HCT116 (cell line): ENCODE measurements at regions not wholly inside any gene's neighbourhood (a gene's known extent, or its start where the extent isn't known, plus 50 kb on each side); places are given as distances from the start of the nearest gene placed in this dataset.

Experiments used
- ATAC-seq: fragments of 200-7000 bp; cut with Tn5 transposase; 2 replicates; pipeline ENCODE4 v1.9.1; 2020; ENCODE audit warnings: mild to moderate bottlenecking, moderate library complexity
- BruUV-seq: library from RNA; stranded (reverse); fragments of 400-500 nt; replicated peaks from 2 replicates; lab custom pipeline; 2021; lab: Mats Ljungman, UMichigan
- CTCF ChIA-PET: fragments of 300-600 bp; sonication (Branson Sonifier 250); formaldehyde crosslinking; loops from one replicate; lab custom pipeline; 2021; ENCODE audit warnings: antibody characterized with exemption; lab: Charles Lee
- POLR2A ChIA-PET: fragments of 300-600, 350-600 bp; sonication (Branson Sonifier 250); formaldehyde crosslinking; loops from one replicate; lab custom pipeline; 2021; ENCODE audit warnings: antibody characterized with exemption; lab: Charles Lee
- RAD21 ChIA-PET, 2 experiments: fragments of 300-600 bp; sonication (Branson Sonifier 250); formaldehyde crosslinking; loops; one replicate each; lab custom pipeline; 2023; ENCODE audit warnings: low total read pairs in 2 of 2; ENCODE audit not compliant: uncharacterized antibody in 2 of 2, unreplicated experiment in 2 of 2, low non-redundant PET in 1 of 2; lab: Charles Lee
- DNase-seq: peaks from one replicate; pipeline ENCODE4 v3.0.0-alpha.2; 2010; ENCODE audit warnings: low read depth, low spot score
- H2AFZ ChIP-seq: fragments of 200-600 bp; shearing (Covaris generic), sonication (generic); 2 replicates; pipeline ENCODE4 v1.6.1; 2017; ENCODE audit warnings: low read depth, mixed run types, mixed read lengths, antibody characterized with exemption, low read length; ENCODE audit not compliant: poor library complexity, severe bottlenecking
- H3K27ac ChIP-seq: 2 replicates; pipeline ENCODE4 v1.5.1; 2012; ENCODE audit warnings: low read depth, low read length
- H3K27me3 ChIP-seq: fragments of 200-600 bp; sonication (generic); 2 replicates; pipeline ENCODE4 v1.6.1; 2016; ENCODE audit warnings: mixed run types, low read length, mixed read lengths; ENCODE audit not compliant: insufficient read depth
- H3K36me3 ChIP-seq, 2 experiments: fragments of 200-500 bp in 1 of 2; fragments of 200-600 bp in 1 of 2; sonication (Bioruptor generic) in 1 of 2; sonication (generic) in 1 of 2; 2 replicates each; pipeline versions ENCODE4 v1.5.1 to v1.6.1; 2014 to 2016; ENCODE audit warnings: low read length in 2 of 2, inconsistent platforms in 1 of 2, mixed read lengths in 1 of 2, mixed run types in 1 of 2; ENCODE audit not compliant: insufficient read depth in 2 of 2, control insufficient read depth in 1 of 2
- H3K4me1 ChIP-seq, 2 experiments: fragments of 200-600 bp in 1 of 2; sonication (generic) in 1 of 2; 2 replicates each; pipeline versions ENCODE4 v1.5.1 to v1.6.1; 2012 to 2017; ENCODE audit warnings: low read length in 2 of 2, inconsistent platforms in 1 of 2, mild to moderate bottlenecking in 1 of 2, mixed read lengths in 1 of 2, mixed run types in 1 of 2, moderate library complexity in 1 of 2; ENCODE audit not compliant: insufficient read depth in 2 of 2, control insufficient read depth in 1 of 2
- H3K4me2 ChIP-seq: fragments of 200-600 bp; sonication (generic); 2 replicates; pipeline ENCODE4 v1.6.1; 2017; ENCODE audit warnings: mixed run types, low read length, mixed read lengths
- H3K4me3 ChIP-seq, 2 experiments: fragments of 200-600 bp in 1 of 2; sonication (generic) in 1 of 2; replicated peaks in 1 of 2; 2 replicates each; pipeline ENCODE4 v1.5.1; 2011 to 2016; ENCODE audit warnings: low read length in 2 of 2, control low read depth in 1 of 2, low read depth in 1 of 2, mild to moderate bottlenecking in 1 of 2, mixed read lengths in 1 of 2, mixed run types in 1 of 2
- H3K79me2 ChIP-seq: fragments of 200-600 bp; sonication (generic); 2 replicates; pipeline ENCODE4 v1.6.1; 2017; ENCODE audit warnings: mild to moderate bottlenecking, mixed run types, low read length, moderate library complexity, mixed read lengths; ENCODE audit not compliant: insufficient read depth
- H3K9ac ChIP-seq: fragments of 200-600 bp; sonication (generic); 2 replicates; pipeline ENCODE4 v1.6.1; 2016; ENCODE audit warnings: low read length, mixed read lengths
- H3K9me2 ChIP-seq: fragments of 200-600 bp; sonication (generic), shearing (Covaris generic); 2 replicates; pipeline ENCODE4 v1.6.1; 2017; ENCODE audit warnings: mixed run types, mild to moderate bottlenecking, moderate library complexity; ENCODE audit not compliant: insufficient read depth
- H3K9me3 ChIP-seq, 2 experiments: fragments of 200-500 bp in 1 of 2; fragments of 200-600 bp in 1 of 2; sonication (Bioruptor generic) in 1 of 2; sonication (generic) in 1 of 2; 2 replicates each; pipeline ENCODE4 v1.6.1; 2014 to 2017; ENCODE audit warnings: low read length in 2 of 2, mixed read lengths in 2 of 2, inconsistent platforms in 1 of 2, low read depth in 1 of 2, mild to moderate bottlenecking in 1 of 2, mixed run types in 1 of 2, moderate library complexity in 1 of 2; ENCODE audit not compliant: control insufficient read depth in 1 of 2, insufficient read depth in 1 of 2
- H4K20me1 ChIP-seq: fragments of 200-600 bp; sonication (generic), shearing (Covaris generic); 2 replicates; pipeline ENCODE4 v1.6.1; 2017; ENCODE audit warnings: mixed run types, mild to moderate bottlenecking, moderate library complexity; ENCODE audit not compliant: insufficient read depth
- CBX3 ChIP-seq: IDR thresholded peaks from 2 replicates; pipeline ENCODE4 v1.6.1; 2012; ENCODE audit warnings: low read depth
- CEBPB ChIP-seq: IDR thresholded peaks from 2 replicates; pipeline ENCODE4 v1.6.1; 2012; ENCODE audit warnings: low read depth
- EGR1 ChIP-seq: IDR thresholded peaks from 2 replicates; pipeline ENCODE4 v1.6.1; 2012; ENCODE audit warnings: low read depth
- FOSL1 ChIP-seq: IDR thresholded peaks from 2 replicates; pipeline ENCODE4 v1.6.1; 2012; ENCODE audit warnings: low read depth
- MAX ChIP-seq: IDR thresholded peaks from 2 replicates; pipeline ENCODE4 v1.6.1; 2012
- POLR2A ChIP-seq: IDR thresholded peaks from 2 replicates; pipeline ENCODE4 v1.7.0; 2011; ENCODE audit warnings: borderline replicate concordance; ENCODE audit not compliant: insufficient read depth, insufficient read length; ENCODE audit errors: extremely low read depth
- POLR2AphosphoS5 ChIP-seq: IDR thresholded peaks from 2 replicates; pipeline ENCODE4 v1.6.1; 2011; ENCODE audit warnings: mild to moderate bottlenecking, low read depth, low read length, moderate library complexity
- SIN3A ChIP-seq: IDR thresholded peaks from 2 replicates; pipeline ENCODE4 v1.6.1; 2012; ENCODE audit warnings: low read depth
- SP1 ChIP-seq: IDR thresholded peaks from 2 replicates; pipeline ENCODE4 v1.6.1; 2012; ENCODE audit warnings: low read depth
- SRF ChIP-seq: IDR thresholded peaks from 2 replicates; pipeline ENCODE4 v1.6.1; 2012; ENCODE audit warnings: low read depth
- YY1 ChIP-seq: IDR thresholded peaks from 2 replicates; pipeline ENCODE4 v1.6.1; 2011; ENCODE audit warnings: low read length, low read depth, moderate library complexity, mild to moderate bottlenecking; ENCODE audit not compliant: insufficient replicate concordance; ENCODE audit errors: extremely low read depth
- ZFX ChIP-seq: fragments of 450-650 bp; IDR thresholded peaks from 2 replicates; pipeline ENCODE4 v1.6.1; 2017
- ZNF274 ChIP-seq: fragments of 200-500 bp; sonication (Bioruptor generic); IDR thresholded peaks from 2 replicates; pipeline ENCODE4 v1.6.1; 2014; ENCODE audit warnings: mild to moderate bottlenecking, low read depth, low read length, inconsistent platforms
- intact Hi-C: fragments of 100-400 bp; cut with micrococcal nuclease; formaldehyde crosslinking; loops from 2 replicates; pipeline ENCODE4 v1.10.0; 2022
- TF ChIP-seq, protein P1 (sequence below): IDR thresholded peaks from 2 replicates; pipeline ENCODE4 v1.6.1; 2011; ENCODE audit warnings: mild to moderate bottlenecking, low read length, moderate library complexity; ENCODE audit not compliant: insufficient replicate concordance; ENCODE audit errors: extremely low read depth
- TF ChIP-seq, protein P2 (sequence below): IDR thresholded peaks from 2 replicates; pipeline ENCODE4 v1.6.1; 2012
- TF ChIP-seq, protein P3 (sequence below), 3 experiments: fragments of 200-600 bp in 1 of 3; sonication (generic) in 1 of 3; IDR thresholded peaks in 2 of 3; conservative IDR thresholded peaks in 1 of 3; 2 replicates each; pipeline ENCODE4 v1.5.1; 2012 to 2017; ENCODE audit warnings: low read depth in 2 of 3, low read length in 2 of 3, antibody characterized with exemption in 1 of 3, borderline replicate concordance in 1 of 3, control low read depth in 1 of 3, mild to moderate bottlenecking in 1 of 3, mixed read lengths in 1 of 3, mixed run types in 1 of 3, moderate library complexity in 1 of 3; ENCODE audit not compliant: insufficient read depth in 1 of 3

- no peaks in the 10 kb centered on the region for H3K9me3 ChIP-seq
- CTCF ChIA-PET, result no interaction called here
- no peaks in the 10 kb centered on the region; the same call in none of the 2 replicates for H3K27me3 ChIP-seq
- no peak overlapping the region for H2AFZ ChIP-seq
- no peak overlapping the region for H3K27ac ChIP-seq
- DNase-seq (no peak), ATAC-seq (no peak)
- BruUV-seq, result no TSS peak
- H3K79me2 ChIP-seq, result no peaks in the 10 kb centered on the region
- H3K36me3 ChIP-seq, result no peaks in the 10 kb centered on the region
- H3K4me3 ChIP-seq, result no peak overlapping the region
- no peak overlapping the region for H3K4me2 ChIP-seq
- no peak overlapping the region for H3K9ac ChIP-seq
- RAD21 ChIA-PET, result no interaction called here
- TF ChIP-seq SRF (no peak), ZNF274 (no peak), SIN3A (no peak), YY1 (no peak), POLR2AphosphoS5 (no peak), ZFX (no peak), POLR2A (no peak), EGR1 (no peak)
- no peaks in the 10 kb centered on the region for H3K4me1 ChIP-seq
- no peaks in the 10 kb centered on the region for H3K9me2 ChIP-seq
- POLR2A ChIA-PET, result no interaction called here
- no peaks in the 10 kb centered on the region for H4K20me1 ChIP-seq
- intact Hi-C loops, result no loop called here
These were observed 56.3 kb upstream of the AFDN start for GRCh38 chr6:167770291-167770955.

GRCh38 chr6:167774881-167775280 lies 51.8 kb upstream of the AFDN start:
- ATAC-seq, result no peak
- Histone ChIP-seq H3K4me1 (no peaks in the 10 kb centered on the region), H3K79me2 (no peaks in the 10 kb centered on the region), H2AFZ (no peak overlapping the region), H3K9me3 (no peaks in the 10 kb centered on the region), H3K36me3 (no peaks in the 10 kb centered on the region), H3K4me3 (no peak overlapping the region), H3K27me3 (no peaks in the 10 kb centered on the region), H3K9me2 (no peaks in the 10 kb centered on the region), H3K27ac (no peak overlapping the region), H3K4me2 (no peak overlapping the region), H4K20me1 (no peaks in the 10 kb centered on the region), H3K9ac (no peak overlapping the region)
- RAD21 ChIA-PET, result no interaction called here
- intact Hi-C loops, result no loop called here
- no peak for DNase-seq
- CTCF ChIA-PET, result no interaction called here
- POLR2A ChIA-PET, result no interaction called here
- no TSS peak for BruUV-seq
- TF ChIP-seq FOSL1 (no peak), SRF (no peak), ZFX (no peak), CEBPB (no peak), SIN3A (no peak), POLR2A (no peak), CBX3 (no peak), SP1 (no peak), MAX (no peak)
- TF ChIP-seq, protein P1, sequence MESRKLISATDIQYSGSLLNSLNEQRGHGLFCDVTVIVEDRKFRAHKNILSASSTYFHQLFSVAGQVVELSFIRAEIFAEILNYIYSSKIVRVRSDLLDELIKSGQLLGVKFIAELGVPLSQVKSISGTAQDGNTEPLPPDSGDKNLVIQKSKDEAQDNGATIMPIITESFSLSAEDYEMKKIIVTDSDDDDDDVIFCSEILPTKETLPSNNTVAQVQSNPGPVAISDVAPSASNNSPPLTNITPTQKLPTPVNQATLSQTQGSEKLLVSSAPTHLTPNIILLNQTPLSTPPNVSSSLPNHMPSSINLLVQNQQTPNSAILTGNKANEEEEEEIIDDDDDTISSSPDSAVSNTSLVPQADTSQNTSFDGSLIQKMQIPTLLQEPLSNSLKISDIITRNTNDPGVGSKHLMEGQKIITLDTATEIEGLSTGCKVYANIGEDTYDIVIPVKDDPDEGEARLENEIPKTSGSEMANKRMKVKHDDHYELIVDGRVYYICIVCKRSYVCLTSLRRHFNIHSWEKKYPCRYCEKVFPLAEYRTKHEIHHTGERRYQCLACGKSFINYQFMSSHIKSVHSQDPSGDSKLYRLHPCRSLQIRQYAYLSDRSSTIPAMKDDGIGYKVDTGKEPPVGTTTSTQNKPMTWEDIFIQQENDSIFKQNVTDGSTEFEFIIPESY, result no peak
- TF ChIP-seq, protein P2, sequence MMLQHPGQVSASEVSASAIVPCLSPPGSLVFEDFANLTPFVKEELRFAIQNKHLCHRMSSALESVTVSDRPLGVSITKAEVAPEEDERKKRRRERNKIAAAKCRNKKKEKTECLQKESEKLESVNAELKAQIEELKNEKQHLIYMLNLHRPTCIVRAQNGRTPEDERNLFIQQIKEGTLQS, result no peak
- TF ChIP-seq, protein P3, sequence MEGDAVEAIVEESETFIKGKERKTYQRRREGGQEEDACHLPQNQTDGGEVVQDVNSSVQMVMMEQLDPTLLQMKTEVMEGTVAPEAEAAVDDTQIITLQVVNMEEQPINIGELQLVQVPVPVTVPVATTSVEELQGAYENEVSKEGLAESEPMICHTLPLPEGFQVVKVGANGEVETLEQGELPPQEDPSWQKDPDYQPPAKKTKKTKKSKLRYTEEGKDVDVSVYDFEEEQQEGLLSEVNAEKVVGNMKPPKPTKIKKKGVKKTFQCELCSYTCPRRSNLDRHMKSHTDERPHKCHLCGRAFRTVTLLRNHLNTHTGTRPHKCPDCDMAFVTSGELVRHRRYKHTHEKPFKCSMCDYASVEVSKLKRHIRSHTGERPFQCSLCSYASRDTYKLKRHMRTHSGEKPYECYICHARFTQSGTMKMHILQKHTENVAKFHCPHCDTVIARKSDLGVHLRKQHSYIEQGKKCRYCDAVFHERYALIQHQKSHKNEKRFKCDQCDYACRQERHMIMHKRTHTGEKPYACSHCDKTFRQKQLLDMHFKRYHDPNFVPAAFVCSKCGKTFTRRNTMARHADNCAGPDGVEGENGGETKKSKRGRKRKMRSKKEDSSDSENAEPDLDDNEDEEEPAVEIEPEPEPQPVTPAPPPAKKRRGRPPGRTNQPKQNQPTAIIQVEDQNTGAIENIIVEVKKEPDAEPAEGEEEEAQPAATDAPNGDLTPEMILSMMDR (IDR thresholded peaks at IDR 0.05 in 2 of 3, conservative IDR thresholded peaks at IDR 0.05 in 1 of 3; ENCODE audit: borderline replicate concordance in 1 of 3, insufficient read depth in 1 of 3, low read depth in 2 of 3, low read length in 2 of 3), result no peak
